Hepatocyte (in vitro differentiated cells): ENCODE measurements at regions not wholly inside any gene's neighbourhood (a gene's known extent, or its start where the extent isn't known, plus 50 kb on each side); places are given as distances from the start of the nearest gene placed in this dataset.

Experiments used
- DNase-seq: peaks from one replicate; pipeline ENCODE4 v3.0.0-alpha.2; 2016; ENCODE audit warnings: low spot score
- H2AFZ ChIP-seq: fragments of 200-600 bp; sonication (generic); 2 replicates; pipeline ENCODE4 v1.6.0; 2016; ENCODE audit warnings: antibody characterized with exemption, mild to moderate bottlenecking
- H3K27ac ChIP-seq: fragments of 200-600 bp; sonication (generic); 2 replicates; pipeline ENCODE4 v1.5.1; 2016; ENCODE audit warnings: mild to moderate bottlenecking
- H3K27me3 ChIP-seq: fragments of 200-600 bp; sonication (generic); 2 replicates; pipeline ENCODE4 v1.6.1; 2016
- H3K36me3 ChIP-seq: fragments of 200-600 bp; sonication (generic); replicated peaks from 2 replicates; pipeline ENCODE4 v1.5.1; 2016; ENCODE audit warnings: low read depth; ENCODE audit not compliant: insufficient read depth
- H3K4me1 ChIP-seq: fragments of 200-600 bp; sonication (generic); 2 replicates; pipeline ENCODE4 v1.5.1; 2016; ENCODE audit warnings: mild to moderate bottlenecking, moderate library complexity; ENCODE audit not compliant: insufficient read depth
- H3K4me2 ChIP-seq: fragments of 200-600 bp; sonication (generic); 2 replicates; pipeline ENCODE4 v1.6.0; 2016
- H3K4me3 ChIP-seq: fragments of 200-600 bp; sonication (generic); 2 replicates; pipeline ENCODE4 v1.5.1; 2016; ENCODE audit warnings: mild to moderate bottlenecking
- H3K79me2 ChIP-seq: fragments of 200-600 bp; sonication (generic); 2 replicates; pipeline ENCODE4 v1.6.0; 2017; ENCODE audit warnings: mild to moderate bottlenecking
- H3K9me2 ChIP-seq: fragments of 200-600 bp; sonication (generic); replicated peaks from 2 replicates; pipeline ENCODE4 v1.6.0; 2017; ENCODE audit warnings: mild to moderate bottlenecking; ENCODE audit not compliant: insufficient read depth
- H3K9me3 ChIP-seq: fragments of 200-600 bp; sonication (generic); 2 replicates; pipeline ENCODE4 v1.5.1; 2016; ENCODE audit warnings: low read depth, mild to moderate bottlenecking
- H4K20me1 ChIP-seq: fragments of 200-600 bp; sonication (generic); 2 replicates; pipeline ENCODE4 v1.6.0; 2016; ENCODE audit warnings: mild to moderate bottlenecking; ENCODE audit not compliant: insufficient read depth, poor library complexity, severe bottlenecking
- EZH2 ChIP-seq: fragments of 200-600 bp; sonication (generic); IDR thresholded peaks from 2 replicates; pipeline ENCODE4 v1.6.1; 2016; ENCODE audit warnings: antibody characterized with exemption, mild to moderate bottlenecking, borderline replicate concordance
- EZH2phosphoT487 ChIP-seq: fragments of 200-600 bp; sonication (generic); IDR thresholded peaks from one replicate; pipeline ENCODE4 v1.6.1; 2018; ENCODE audit warnings: antibody characterized with exemption, mild to moderate bottlenecking, low read depth, moderate library complexity; ENCODE audit not compliant: unreplicated experiment, severe bottlenecking
- WGBS: methylation state at CpG from one replicate; pipeline ENCODE4 v1.1.6; 2016; ENCODE audit warnings: low lambda C conversion rate; ENCODE audit errors: missing lambda C conversion rate; 5-methylcytosine and 5-hydroxymethylcytosine counted together
- TF ChIP-seq, protein P1 (sequence below): fragments of 200-600 bp; sonication (generic); IDR thresholded peaks from 2 replicates; pipeline ENCODE4 v1.5.1; 2016; ENCODE audit warnings: antibody characterized with exemption, mild to moderate bottlenecking; ENCODE audit not compliant: poor library complexity

DNA sequence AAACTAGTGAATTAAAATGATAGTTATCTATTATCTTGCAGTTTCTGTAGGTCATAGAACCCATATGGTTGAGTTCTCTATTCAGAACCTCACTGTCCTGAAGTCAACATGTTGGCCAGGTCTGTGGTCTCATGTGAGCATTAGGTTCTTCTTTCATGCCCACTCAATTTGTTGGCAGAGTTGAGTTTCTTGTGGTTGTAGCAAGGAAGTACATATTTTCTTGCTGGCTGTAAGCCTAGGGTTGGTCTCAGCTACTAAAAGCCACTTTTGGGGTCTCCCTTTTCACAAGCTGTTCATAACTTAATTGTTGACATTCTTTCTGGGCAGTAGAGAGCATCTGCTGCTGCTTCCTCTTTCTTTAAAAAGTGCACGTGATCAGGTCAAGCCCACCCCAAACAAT is 1165.1 kb upstream of the NCAM2 start:
- TF ChIP-seq EZH2phosphoT487 (no peak), EZH2 (no peak)
- TF ChIP-seq, protein P1, sequence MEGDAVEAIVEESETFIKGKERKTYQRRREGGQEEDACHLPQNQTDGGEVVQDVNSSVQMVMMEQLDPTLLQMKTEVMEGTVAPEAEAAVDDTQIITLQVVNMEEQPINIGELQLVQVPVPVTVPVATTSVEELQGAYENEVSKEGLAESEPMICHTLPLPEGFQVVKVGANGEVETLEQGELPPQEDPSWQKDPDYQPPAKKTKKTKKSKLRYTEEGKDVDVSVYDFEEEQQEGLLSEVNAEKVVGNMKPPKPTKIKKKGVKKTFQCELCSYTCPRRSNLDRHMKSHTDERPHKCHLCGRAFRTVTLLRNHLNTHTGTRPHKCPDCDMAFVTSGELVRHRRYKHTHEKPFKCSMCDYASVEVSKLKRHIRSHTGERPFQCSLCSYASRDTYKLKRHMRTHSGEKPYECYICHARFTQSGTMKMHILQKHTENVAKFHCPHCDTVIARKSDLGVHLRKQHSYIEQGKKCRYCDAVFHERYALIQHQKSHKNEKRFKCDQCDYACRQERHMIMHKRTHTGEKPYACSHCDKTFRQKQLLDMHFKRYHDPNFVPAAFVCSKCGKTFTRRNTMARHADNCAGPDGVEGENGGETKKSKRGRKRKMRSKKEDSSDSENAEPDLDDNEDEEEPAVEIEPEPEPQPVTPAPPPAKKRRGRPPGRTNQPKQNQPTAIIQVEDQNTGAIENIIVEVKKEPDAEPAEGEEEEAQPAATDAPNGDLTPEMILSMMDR: no peak
- H2AFZ ChIP-seq: no peak overlapping the region
- WGBS: 56% methylated on average over 1 of the region's 1 CpG
- H3K9me3 ChIP-seq: no peaks in the 10 kb centered on the region
- H3K4me2 ChIP-seq: no peak overlapping the region
- H3K79me2 ChIP-seq: no peaks in the 10 kb centered on the region
- H3K9me2 ChIP-seq: no peaks in the 10 kb centered on the region
- H3K4me3 ChIP-seq: no peak overlapping the region
- H4K20me1 ChIP-seq: no peaks in the 10 kb centered on the region
- H3K36me3 ChIP-seq: no peaks in the 10 kb centered on the region
- H3K27ac ChIP-seq: no peak overlapping the region
- H3K4me1 ChIP-seq: no peaks in the 10 kb centered on the region
- H3K27me3 ChIP-seq: no peaks in the 10 kb centered on the region
- no peak for DNase-seq

DNA sequence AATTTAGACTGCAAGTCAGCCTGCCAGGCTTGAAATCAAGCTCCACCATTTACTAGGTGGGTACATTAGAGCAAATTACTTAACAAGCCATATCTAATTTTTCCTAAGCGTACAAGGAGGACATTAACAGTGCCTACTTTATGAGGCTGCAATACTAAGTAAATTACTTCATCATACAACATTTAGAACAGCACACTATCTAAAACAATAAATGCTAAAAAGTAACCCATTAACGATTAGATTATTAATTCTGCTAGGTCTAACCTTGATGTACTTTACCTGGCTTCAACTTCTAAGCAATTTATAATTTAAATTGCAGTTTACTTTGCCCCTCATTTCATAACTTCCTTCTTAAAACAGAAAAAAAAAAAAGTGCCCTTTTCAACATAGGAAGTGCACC is 1155.6 kb upstream of the NCAM2 start:
- no peaks in the 10 kb centered on the region for H3K4me1 ChIP-seq
- H3K9me2 ChIP-seq: no peaks in the 10 kb centered on the region
- H3K36me3 ChIP-seq: no peaks in the 10 kb centered on the region
- H3K79me2 ChIP-seq: no peaks in the 10 kb centered on the region
- 74% methylated on average over 2 of the region's 2 CpGs for WGBS
- H3K4me3 ChIP-seq: no peak overlapping the region
- no peaks in the 10 kb centered on the region for H4K20me1 ChIP-seq
- H3K27ac ChIP-seq: no peak overlapping the region
- DNase-seq: no peak
- H3K9me3 ChIP-seq: no peaks in the 10 kb centered on the region
- TF ChIP-seq EZH2 (no peak), EZH2phosphoT487 (no peak)
- TF ChIP-seq, protein P1: no peak
- no peak overlapping the region for H2AFZ ChIP-seq
- H3K27me3 ChIP-seq: no peaks in the 10 kb centered on the region
- H3K4me2 ChIP-seq: no peak overlapping the region

DNA sequence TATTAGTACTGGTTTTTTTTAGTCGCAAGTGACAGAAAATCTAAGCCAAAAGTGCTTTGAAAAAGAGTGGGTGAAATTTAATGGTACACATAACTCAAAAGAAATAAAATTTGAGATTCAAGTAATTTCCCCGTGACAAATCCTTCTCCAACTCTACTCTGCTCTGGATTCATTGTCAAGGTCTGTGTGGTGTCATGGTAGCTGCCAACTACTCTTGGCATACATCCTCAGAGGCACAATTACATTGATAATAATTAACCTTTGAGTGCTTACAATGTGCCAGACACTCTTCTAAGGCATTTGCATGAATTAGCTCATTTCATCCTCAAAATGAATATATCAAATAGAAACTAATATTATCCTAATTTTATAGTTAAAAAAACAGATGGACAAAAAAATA is 1153.9 kb upstream of the NCAM2 start:
- H3K27ac ChIP-seq: no peak overlapping the region
- no peak overlapping the region for H3K4me3 ChIP-seq
- H3K4me2 ChIP-seq: no peak overlapping the region
- WGBS: 86% methylated on average over 2 of the region's 2 CpGs
- H3K27me3 ChIP-seq: no peaks in the 10 kb centered on the region
- H2AFZ ChIP-seq: no peak overlapping the region
- H3K9me3 ChIP-seq: no peaks in the 10 kb centered on the region
- no peak for DNase-seq
- H4K20me1 ChIP-seq: no peaks in the 10 kb centered on the region
- TF ChIP-seq EZH2phosphoT487 (no peak), EZH2 (no peak)
- TF ChIP-seq, protein P1: no peak
- no peaks in the 10 kb centered on the region for H3K79me2 ChIP-seq
- H3K36me3 ChIP-seq: no peaks in the 10 kb centered on the region
- H3K9me2 ChIP-seq: no peaks in the 10 kb centered on the region
- no peaks in the 10 kb centered on the region for H3K4me1 ChIP-seq

DNA sequence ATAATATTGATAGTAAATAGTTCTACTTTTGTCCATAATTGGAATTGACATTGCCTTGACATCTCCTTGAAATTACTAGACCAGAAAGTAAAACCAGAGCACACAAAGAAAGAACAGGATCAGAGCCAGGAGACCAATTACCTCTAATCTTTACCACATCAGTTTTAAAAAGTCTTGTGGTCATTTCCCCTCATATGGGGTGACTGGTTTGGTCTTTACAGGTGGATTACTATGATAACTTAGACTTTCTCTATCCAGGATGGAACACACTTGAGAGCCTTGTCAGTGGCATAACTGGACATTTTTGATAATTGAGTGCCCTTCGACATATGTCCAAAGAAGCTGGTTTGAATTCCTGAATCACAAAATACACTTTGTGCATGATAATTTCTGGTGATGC is 1148.1 kb upstream of the NCAM2 start:
- no peaks in the 10 kb centered on the region for H3K9me2 ChIP-seq
- H3K36me3 ChIP-seq: no peaks in the 10 kb centered on the region
- WGBS: 96% methylated on average over 1 of the region's 1 CpG
- H3K79me2 ChIP-seq: no peaks in the 10 kb centered on the region
- H2AFZ ChIP-seq: no peak overlapping the region
- no peaks in the 10 kb centered on the region for H3K4me1 ChIP-seq
- no peak overlapping the region for H3K4me2 ChIP-seq
- no peaks in the 10 kb centered on the region for H3K27me3 ChIP-seq
- H3K9me3 ChIP-seq: no peaks in the 10 kb centered on the region
- DNase-seq: no peak
- TF ChIP-seq EZH2 (no peak), EZH2phosphoT487 (no peak)
- TF ChIP-seq, protein P1: no peak
- H3K4me3 ChIP-seq: no peak overlapping the region
- H3K27ac ChIP-seq: no peak overlapping the region
- no peaks in the 10 kb centered on the region for H4K20me1 ChIP-seq
